AG10803 (cell line): ENCODE measurements at regions not wholly inside any gene's neighbourhood (a gene's known extent, or its start where the extent isn't known, plus 50 kb on each side); places are given as distances from the start of the nearest gene placed in this dataset.
A peak's percentile ranks its signal among the peaks of the same experiment; 100 is the strongest.

Experiments
- DNase-seq: peaks from one replicate; pipeline ENCODE4 v3.0.0; 2010; ENCODE audit warnings: low read depth
- H3K4me3 ChIP-seq: 2 replicates; pipeline ENCODE4 v1.5.1; 2011; ENCODE audit warnings: mild to moderate bottlenecking, low read length, control low read depth
- CTCF ChIP-seq: conservative IDR thresholded peaks from 2 replicates; pipeline ENCODE4 v1.5.1; 2011; ENCODE audit warnings: mild to moderate bottlenecking, low read length, control low read depth, inconsistent platforms

GRCh38 chr11:122242731-122243130 lies 126.7 kb upstream of the BLID start:
- no peak overlapping the region for H3K4me3 ChIP-seq
- no peak for TF ChIP-seq CTCF
- DNase-seq: no peak

GRCh38 chr11:122241566-122241965 lies 125.6 kb upstream of the BLID start:
- no peak overlapping the region for H3K4me3 ChIP-seq
- no peak for TF ChIP-seq CTCF
- no peak for DNase-seq

- no peak for TF ChIP-seq CTCF
- no peak for DNase-seq
- H3K4me3 ChIP-seq: no peak overlapping the region
These were observed 124.6 kb upstream of the BLID start for GRCh38 chr11:122240638-122241037.

GRCh38 chr11:122235615-122236014 lies 119.6 kb upstream of the BLID start:
- no peak for TF ChIP-seq CTCF
- DNase-seq: peak; percentile 98
- no peak overlapping the region for H3K4me3 ChIP-seq

- no peak overlapping the region for H3K4me3 ChIP-seq
- no peak for DNase-seq
- no peak for TF ChIP-seq CTCF
These were observed 118.8 kb upstream of the BLID start for GRCh38 chr11:122234780-122235179.

GRCh38 chr11:122234257-122234656 lies 118.2 kb upstream of the BLID start:
- TF ChIP-seq CTCF: no peak
- DNase-seq: no peak
- no peak overlapping the region for H3K4me3 ChIP-seq

GRCh38 chr11:122232985-122233384 lies 117.0 kb upstream of the BLID start:
- no peak for DNase-seq
- H3K4me3 ChIP-seq: no peak overlapping the region
- TF ChIP-seq CTCF: no peak
